Chondrocyte (in vitro differentiated cells): ENCODE measurements at regions not wholly inside any gene's neighbourhood (a gene's known extent, or its start where the extent isn't known, plus 50 kb on each side); places are given as distances from the start of the nearest gene placed in this dataset.
"Not testable (repeated sequence)": the region's sequence is repeated elsewhere in the genome, so short reads cannot be mapped to it uniquely, and the experiment has no call there.

Experiments
- DNase-seq: peaks from one replicate; pipeline ENCODE4 v3.0.0; 2021; ENCODE audit warnings: mixed read lengths, low spot score
- H3K27ac Mint-ChIP-seq: one replicate; pipeline ENCODE4 v1.8.0; 2021; ENCODE audit warnings: mild to moderate bottlenecking, moderate library complexity, mixed read lengths; ENCODE audit not compliant: unreplicated experiment
- H3K27me3 Mint-ChIP-seq: 2 replicates; pipeline ENCODE4 v1.8.0; 2021; ENCODE audit warnings: low read depth, mixed read lengths
- H3K36me3 Mint-ChIP-seq: 2 replicates; pipeline ENCODE4 v1.8.0; 2021; ENCODE audit warnings: low read depth, mixed read lengths
- H3K4me1 Mint-ChIP-seq: 2 replicates; pipeline ENCODE4 v1.8.0; 2021; ENCODE audit warnings: low read depth, mild to moderate bottlenecking, mixed read lengths
- H3K4me3 Mint-ChIP-seq: one replicate; pipeline ENCODE4 v1.8.0; 2021; ENCODE audit warnings: mild to moderate bottlenecking, moderate library complexity, mixed read lengths; ENCODE audit not compliant: unreplicated experiment
- H3K9me3 Mint-ChIP-seq: 2 replicates; pipeline ENCODE4 v1.8.0; 2021; ENCODE audit warnings: low read depth, mixed read lengths
- CTCF ChIP-seq: fragments of 200-600 bp; sonication (generic); IDR thresholded peaks from 2 replicates; pipeline ENCODE4 v1.5.0; 2021; ENCODE audit warnings: antibody characterized with exemption, mild to moderate bottlenecking, moderate library complexity

DNA sequence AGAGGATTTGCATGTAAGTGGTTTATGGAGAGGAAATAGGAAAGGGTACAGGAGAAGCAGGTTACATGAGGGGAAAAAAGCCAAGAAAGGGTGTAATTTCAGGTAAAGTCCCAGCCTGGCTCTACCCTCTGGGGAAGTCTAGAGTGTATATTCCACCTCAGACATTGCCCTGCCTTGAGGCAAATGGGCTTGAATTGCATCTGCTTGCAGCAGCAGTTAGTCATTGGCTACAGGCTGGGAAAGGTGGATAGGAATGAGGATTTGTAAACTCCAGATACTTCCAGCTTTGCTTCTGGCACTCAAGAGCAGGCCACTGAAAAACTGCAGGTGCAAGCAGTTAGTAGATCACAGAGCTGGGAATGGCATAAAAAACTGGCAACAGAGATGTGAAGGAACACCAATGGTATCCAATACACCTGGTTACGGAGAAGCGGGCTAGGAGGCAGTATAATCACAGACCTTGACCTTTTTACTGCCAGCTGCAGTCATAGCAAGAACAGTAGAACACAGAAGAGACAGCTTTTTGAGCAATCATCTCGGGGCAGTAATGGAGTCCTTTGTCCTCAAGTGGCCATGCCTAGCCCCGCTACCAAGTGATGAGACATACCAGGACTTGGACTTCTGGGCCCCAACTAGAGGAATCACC, 226.9 kb upstream of the NRIP1 start:
- H3K27ac Mint-ChIP-seq, result no peak overlapping the region
- no peaks in the 10 kb centered on the region for H3K27me3 Mint-ChIP-seq
- peaks cover 33% of the 10 kb centered on the region for H3K4me1 Mint-ChIP-seq
- H3K9me3 Mint-ChIP-seq, result no peaks in the 10 kb centered on the region
- no peak overlapping the region for H3K4me3 Mint-ChIP-seq
- no peak for TF ChIP-seq CTCF
- DNase-seq, result no peak
- no peaks in the 10 kb centered on the region for H3K36me3 Mint-ChIP-seq

GRCh38 chr21:15293240-15293639, 228.4 kb upstream of the NRIP1 start:
- H3K4me3 Mint-ChIP-seq, result no peak overlapping the region
- H3K27ac Mint-ChIP-seq, result peak overlapping the region; percentile 81
- H3K27me3 Mint-ChIP-seq, result no peaks in the 10 kb centered on the region
- DNase-seq, result no peak
- peaks cover 40% of the 10 kb centered on the region for H3K4me1 Mint-ChIP-seq
- H3K9me3 Mint-ChIP-seq, result no peaks in the 10 kb centered on the region
- no peak for TF ChIP-seq CTCF
- no peaks in the 10 kb centered on the region for H3K36me3 Mint-ChIP-seq

- Mint-ChIP-seq H3K9me3 (no peaks in the 10 kb centered on the region), H3K36me3 (no peaks in the 10 kb centered on the region), H3K4me3 (no peak overlapping the region), H3K4me1 (peaks cover 43% of the 10 kb centered on the region), H3K27ac (no peak overlapping the region), H3K27me3 (no peaks in the 10 kb centered on the region)
- no peak for DNase-seq
- TF ChIP-seq CTCF, result no peak
Observed at GRCh38 chr21:15295875-15296274, 231.1 kb upstream of the NRIP1 start.

GRCh38 chr21:15297824-15298223, 233.0 kb upstream of the NRIP1 start:
- Mint-ChIP-seq H3K27me3 (no peaks in the 10 kb centered on the region), H3K4me3 (no peak overlapping the region), H3K27ac (no peak overlapping the region), H3K36me3 (no peaks in the 10 kb centered on the region), H3K4me1 (peaks cover 28% of the 10 kb centered on the region), H3K9me3 (no peaks in the 10 kb centered on the region)
- TF ChIP-seq CTCF, result no peak
- DNase-seq, result no peak

DNA sequence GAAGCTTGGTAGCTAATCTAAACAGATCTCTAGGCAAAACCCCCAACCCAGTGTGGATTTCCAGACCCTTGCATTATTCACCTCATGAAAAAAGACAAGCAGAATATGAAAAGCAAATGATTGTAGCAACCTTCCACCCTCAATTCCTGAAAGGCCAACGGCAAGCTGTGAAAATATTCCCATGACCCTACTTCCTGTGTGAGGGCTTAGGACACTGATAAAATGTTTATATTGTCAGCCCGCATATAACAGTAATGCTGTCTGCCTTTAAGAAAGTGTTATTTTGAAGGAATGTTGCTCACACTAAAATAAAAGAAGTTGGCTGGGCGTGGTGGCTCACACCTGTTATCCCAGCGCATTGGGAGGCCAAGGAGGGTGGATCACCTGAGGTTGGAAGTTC, 233.5 kb upstream of the NRIP1 start:
- no peak overlapping the region for H3K4me3 Mint-ChIP-seq
- no peaks in the 10 kb centered on the region for H3K9me3 Mint-ChIP-seq
- H3K4me1 Mint-ChIP-seq, result peaks cover 23% of the 10 kb centered on the region
- no peaks in the 10 kb centered on the region for H3K36me3 Mint-ChIP-seq
- H3K27me3 Mint-ChIP-seq, result no peaks in the 10 kb centered on the region
- H3K27ac Mint-ChIP-seq, result no peak overlapping the region
- TF ChIP-seq CTCF, result no peak
- no peak for DNase-seq

DNA sequence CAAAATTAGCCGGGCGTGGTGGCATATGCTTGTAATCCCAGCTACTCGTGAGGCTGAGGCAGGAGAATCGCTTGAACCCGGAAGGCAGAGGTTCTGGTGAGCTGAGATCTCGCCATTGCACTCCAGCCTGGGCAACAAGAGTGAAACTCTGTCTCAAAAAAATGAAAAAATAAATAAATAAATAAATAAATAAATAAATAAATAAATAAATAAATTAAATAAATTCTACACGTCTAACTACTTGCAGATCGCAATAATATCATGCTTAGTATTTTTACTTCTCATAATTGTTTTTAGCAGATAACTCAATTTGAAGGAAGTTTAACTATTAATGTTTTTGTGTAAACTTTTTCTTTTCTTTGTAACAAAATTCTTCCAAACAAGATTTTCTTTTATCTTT, 234.0 kb upstream of the NRIP1 start:
- H3K9me3 Mint-ChIP-seq, H3K4me3 Mint-ChIP-seq, H3K27me3 Mint-ChIP-seq, H3K27ac Mint-ChIP-seq, H3K36me3 Mint-ChIP-seq, DNase-seq: not testable (repeated sequence)
- H3K4me1 Mint-ChIP-seq, result peaks cover 18% of the 10 kb centered on the region
